GM18870 (cell line): ENCODE measurements at regions not wholly inside any gene's neighbourhood (a gene's known extent, or its start where the extent isn't known, plus 50 kb on each side); places are given as distances from the start of the nearest gene placed in this dataset.
"Not testable (repeated sequence)": the region's sequence is repeated elsewhere in the genome, so short reads cannot be mapped to it uniquely, and the experiment has no call there.

Experiments used
- ATAC-seq: cut with Tn5 transposase; IDR thresholded peaks from one replicate; pipeline ENCODE4 v1.9.1; 2021; ENCODE audit warnings: moderate library complexity; ENCODE audit not compliant: unreplicated experiment

DNA sequence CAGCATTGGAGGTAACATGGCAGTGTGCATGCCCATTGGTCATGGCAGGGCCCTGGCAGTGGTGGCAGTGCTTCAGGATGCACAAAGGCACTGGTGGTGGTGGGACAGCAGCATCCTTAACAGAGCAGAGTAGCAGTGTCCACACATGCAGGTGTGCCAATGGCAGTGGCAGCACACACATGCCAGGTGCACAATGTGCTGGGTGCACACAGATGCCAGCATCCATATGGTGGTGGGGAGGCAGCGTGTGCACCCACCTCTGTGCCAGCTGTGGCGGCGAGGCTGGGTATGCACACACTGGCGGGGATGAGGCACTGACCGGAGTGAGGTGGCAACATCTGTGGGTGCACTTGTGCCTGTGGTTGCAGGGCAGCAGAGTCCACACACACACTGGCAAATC is 150.6 kb downstream of the SI start:
- ATAC-seq: no peak

DNA sequence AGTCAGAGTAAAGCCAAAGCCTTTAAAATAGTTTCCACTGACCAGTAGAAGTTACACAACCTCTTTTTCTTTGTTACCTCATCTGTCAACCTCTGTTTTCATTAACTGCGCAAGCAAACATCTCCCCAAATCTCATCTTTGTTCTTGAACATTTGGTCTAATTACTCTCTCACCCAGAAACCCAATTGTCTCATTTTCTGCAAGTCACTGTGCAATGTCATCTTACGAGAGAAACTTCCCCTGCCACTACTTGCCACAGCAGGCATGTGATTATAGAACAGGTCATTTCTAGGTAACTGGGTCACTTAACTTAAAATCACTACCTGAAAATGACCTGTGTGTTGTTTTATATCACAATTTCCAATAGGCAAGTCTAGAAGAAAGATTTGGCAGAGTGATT is 159.4 kb downstream of the SI start:
- no peak for ATAC-seq

DNA sequence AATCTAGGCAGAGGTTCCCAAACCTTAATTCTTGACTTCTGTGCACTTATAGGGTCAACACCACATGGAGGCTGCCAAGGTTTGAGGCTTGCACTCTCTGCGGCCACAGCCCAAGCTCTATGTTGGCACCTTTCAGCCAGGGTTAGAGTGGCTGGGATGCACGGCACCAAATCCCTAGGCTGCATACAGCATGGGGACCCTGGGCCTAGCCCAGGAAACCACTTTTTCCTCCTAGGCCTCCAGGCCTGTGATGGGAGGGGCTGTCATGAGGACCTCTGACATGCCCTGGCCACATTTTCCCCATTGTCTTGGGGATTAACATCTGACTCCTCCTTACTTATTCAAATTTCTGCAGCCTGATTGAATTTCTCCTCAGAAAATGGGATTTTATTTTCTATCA is 165.4 kb downstream of the SI start:
- ATAC-seq: no peak

DNA sequence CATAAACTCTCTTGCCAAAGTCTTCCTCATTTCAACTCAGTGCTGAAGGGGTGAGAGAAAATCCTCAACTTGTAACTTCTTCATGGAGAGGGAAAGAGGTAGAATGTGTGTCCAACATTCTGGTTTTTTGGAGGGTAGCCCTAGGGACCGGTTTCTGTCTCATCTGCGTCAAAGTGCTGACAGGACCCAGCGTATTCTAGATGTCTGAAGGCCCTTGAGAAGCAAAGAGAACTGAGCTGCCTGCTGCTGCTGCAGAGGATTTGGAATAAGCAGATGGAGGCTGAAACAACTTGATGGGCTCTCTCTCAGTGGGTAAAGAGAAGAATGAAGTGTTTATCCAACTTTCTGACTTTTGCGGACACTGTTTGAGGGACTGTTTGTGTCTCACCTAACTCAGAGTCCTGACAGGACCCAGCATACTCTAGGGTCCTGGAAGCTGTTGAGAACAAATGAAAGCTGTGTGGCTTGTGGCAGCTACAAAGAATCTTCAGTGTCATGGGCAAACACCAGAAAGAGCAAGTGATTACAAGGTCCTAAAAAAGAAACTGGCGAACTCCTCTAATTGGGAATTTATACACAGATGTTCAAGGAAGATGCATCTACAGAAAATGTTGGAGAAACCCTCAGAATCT is 174.4 kb downstream of the SI start:
- no peak for ATAC-seq

DNA sequence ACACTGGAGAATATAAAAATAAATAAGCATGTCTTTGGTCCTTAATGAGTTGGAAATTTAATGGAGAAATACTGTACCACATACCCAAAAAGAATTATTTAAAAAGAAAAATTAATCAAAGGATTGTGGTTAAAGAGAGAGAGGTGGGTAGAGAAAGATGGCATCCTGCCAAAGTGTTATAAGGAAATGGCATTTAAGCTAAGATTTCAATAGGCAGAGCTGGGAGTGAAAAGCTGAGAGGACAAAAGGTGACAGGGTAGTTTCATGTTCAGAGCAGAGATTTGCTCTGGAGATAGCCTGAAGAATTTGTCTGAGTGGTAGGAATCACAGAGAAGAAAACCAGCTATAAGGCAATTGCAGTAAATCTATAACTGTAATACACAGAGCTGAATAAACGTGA is 181.0 kb downstream of the SI start:
- ATAC-seq: no peak

DNA sequence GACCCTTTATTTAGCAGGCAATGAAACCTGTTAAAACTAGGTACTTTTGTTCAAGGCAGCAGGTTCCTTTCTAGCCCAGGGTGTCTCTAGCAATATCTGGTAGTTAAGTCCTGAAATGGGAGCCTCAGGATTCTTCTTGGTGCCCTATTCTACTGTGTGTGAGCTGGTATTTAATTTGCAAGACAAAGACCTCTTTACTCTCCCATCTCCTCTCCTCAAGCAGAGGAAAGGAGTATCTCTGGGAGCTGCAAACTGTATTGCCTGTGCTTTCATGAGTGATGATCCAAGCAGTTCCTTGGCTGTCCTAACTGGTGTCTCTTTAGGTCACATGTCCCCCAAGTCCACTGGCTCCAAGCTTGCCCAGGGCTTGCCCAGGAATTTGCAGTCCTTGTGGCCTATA is 188.2 kb downstream of the SI start:
- ATAC-seq: no peak

DNA sequence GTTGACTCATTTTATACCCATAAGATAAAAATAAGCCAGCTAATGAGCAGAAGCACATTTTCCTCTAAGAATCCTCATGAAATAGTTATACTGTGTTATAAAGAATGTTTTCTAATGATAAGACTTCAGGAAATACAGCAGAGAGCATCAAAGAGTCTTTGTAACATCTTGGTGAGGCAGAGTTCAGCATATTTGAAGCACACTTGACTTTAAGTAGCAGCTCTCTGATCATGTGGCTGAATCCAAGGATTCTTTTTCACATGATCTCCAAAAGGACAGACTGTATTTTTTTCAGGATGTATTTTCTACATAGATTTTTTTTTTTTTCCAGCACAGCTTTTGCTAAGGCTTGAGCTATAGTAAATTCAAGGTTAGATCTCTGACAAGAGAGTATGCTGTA is 195.1 kb downstream of the SI start:
- no peak for ATAC-seq

DNA sequence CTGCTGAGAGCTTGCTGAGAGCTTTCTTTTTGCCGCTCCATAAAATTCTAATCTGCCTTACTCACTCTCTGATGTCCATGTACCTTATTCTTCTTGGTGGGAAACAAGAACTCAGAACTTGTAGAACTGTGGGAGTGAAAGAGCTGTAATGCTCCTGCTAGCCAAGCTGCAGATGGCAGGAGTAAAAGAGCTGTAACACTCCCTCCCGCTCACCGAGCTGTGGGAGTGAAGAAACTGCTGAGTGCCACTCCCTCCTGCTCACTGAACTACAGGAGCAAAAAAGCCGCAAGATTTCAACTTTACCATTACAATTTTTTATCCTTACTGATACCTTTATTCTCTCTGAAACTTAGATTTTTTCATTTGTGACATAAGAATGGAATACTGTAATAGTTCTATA is 199.1 kb downstream of the SI start:
- ATAC-seq: no peak

DNA sequence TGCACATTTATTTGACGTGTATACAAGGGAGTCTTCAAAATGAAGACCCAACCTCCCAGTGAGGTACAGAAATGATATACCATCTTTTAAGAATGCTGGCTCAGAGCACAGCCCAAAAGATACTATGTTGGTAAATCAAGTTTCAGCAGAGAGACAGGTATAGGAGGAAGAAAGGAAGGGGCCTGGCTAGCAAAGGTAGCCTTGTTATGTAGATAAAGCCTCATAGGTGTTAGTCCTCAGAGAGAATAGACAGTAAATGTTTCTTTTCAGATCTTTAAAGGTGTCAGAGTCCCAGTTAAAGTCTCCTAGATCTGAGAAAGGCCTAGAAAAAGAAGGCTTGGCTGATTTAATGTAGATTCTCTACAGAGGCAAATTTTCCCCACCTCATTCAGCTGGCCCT is 213.8 kb downstream of the SI start:
- no peak for ATAC-seq

DNA sequence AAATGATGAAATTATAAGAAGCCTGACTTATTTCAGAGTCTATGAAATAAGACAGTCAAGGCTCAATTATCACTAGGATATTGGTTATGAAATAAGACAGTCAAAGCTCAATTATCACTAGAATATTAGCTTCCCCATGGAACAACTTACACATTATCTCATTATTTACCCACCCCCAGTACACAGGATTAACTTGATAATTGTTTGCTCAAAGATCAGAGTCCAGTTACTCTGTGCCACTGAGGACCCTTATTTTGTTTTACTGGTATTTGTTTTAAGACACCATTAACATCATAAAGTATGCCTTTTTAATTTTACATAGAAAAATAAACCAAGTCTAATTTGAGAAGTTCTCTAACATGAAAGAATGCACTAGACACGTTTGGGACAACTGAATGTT is 225.4 kb downstream of the SI start:
- no peak for ATAC-seq

DNA sequence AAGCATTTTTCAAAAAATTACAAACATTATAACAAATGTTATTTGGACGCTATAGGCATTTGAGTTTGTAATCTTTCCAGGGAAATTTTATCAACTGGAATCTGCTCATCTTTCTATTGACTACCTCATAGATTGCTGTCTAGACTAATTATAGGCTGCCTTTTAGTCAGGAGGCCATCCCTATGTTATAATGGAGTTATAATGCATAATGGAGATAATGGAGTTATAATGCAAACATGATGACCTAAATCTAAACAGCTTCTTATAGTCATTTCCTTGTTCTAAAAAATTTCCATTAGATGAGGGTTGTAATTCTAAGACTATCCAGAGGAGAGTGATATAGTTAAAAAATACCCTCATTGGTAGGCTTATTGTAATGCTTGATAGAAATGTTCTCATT is 226.4 kb downstream of the SI start:
- no peak for ATAC-seq

DNA sequence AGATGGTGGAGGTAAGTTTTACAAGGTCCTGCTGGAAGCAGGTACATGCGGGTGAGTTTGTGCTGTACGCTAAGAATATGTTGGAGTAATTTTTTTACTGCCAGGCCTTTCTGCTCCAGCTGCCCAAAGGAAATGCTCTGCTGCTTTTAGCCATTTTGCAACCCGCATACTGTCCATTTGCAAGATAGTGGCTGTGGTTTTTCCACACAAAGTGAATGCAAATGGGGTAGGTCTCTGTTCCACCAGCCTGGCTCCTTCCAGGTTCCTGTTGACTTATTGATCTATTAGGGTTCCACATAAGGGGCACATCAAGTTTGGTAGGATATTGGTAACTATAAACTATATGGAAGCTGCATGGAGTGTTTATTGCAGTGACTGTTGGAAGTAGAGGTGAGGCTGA is 227.1 kb downstream of the SI start:
- ATAC-seq: no peak

DNA sequence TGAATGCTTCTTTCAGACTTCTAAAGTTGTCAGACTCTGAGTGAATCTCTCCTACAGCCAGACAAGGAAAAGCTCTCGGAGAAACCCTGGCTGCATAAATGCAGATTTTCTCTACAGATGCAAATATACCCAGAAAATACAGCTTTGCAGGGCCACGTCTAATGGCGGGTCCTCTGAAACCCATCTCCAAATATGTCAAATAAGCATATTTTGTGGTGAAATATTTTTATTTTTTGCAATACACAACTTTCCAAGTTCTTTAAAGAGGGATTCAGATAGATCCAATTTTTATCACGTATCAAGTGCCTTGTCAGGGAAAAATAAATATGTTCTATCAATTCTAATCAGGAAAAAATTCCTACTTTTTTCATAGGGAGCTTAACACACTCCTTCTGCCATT is 229.4 kb downstream of the SI start:
- no peak for ATAC-seq

DNA sequence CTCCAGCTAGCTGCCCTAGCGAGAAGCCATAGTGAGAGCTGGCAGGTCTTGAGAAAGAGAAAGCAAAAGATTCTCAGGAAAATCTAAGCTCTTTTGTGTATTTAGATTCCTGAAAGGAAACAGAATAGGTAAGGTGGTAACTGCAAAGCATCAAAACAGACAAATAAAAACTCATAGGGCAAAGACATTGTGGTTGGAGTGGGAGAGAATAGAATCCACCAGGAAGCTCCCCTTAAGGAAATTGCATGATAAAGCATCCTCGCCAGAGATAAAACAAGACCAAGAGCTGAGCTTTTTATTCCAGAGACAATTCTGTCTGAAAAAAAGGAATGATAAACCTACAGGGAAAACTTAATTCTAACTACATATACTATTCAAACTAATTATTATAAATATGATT is 232.6 kb downstream of the SI start:
- ATAC-seq: no peak

DNA sequence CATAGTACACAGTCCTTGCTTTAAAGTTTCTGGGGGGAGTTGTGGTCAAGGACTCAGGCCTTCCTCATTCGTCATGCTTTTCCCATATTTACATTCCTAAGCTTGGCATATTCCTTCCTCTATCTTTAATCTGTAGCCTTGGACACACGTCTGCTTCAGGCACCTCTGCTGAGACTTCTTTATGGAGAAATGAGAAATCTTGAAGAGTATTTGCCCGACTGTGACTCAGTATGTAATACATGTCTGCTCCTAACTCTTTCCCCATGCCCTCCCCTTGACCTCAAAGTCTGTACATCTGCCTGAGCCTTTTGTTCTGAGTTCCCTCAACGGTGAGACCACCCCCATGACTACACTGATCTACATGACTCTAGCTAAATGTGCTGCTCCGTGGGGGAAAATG is 246.1 kb downstream of the SI start:
- no peak for ATAC-seq

DNA sequence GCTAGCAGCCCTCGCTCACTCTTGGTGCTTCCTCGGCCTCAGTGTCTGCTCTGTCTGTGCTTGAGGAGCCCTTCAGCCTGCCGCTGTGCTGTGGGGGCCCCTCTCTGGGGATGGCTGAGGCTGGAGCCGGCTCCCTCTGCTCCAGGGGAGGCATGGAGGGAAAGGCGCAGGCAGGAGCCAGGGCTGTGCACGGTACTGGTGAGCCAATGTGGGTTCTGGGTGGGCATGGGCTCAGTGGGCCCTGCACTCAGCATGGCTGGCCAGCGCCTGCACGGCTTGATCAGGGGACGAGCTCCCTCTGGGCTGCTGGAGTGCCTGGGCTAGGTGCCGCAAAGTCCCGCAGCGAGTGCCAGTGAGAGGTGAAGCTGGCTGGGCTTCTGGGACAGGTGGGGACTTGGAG is 260.0 kb downstream of the SI start:
- no peak for ATAC-seq

DNA sequence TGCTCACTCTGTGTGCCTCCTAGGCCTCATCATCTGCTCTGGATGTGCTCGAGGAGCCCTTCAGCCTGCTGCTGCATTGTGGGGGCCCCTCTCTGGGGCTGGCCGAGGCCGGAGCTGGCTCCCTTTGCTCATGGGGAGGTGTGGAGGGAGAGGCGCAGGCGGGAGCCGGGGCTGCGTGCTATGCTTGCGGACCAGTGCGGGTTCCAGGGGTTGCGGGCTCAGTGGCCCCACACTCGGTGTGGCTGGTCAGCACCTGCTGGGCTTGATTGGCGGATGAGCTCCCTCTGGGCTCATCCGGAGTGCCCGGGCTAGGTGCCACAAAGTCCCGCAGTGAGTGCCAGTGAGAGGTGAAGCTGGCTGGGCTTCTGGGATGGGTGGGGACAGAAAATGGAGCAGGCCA is 264.2 kb downstream of the SI start:
- no peak for ATAC-seq

DNA sequence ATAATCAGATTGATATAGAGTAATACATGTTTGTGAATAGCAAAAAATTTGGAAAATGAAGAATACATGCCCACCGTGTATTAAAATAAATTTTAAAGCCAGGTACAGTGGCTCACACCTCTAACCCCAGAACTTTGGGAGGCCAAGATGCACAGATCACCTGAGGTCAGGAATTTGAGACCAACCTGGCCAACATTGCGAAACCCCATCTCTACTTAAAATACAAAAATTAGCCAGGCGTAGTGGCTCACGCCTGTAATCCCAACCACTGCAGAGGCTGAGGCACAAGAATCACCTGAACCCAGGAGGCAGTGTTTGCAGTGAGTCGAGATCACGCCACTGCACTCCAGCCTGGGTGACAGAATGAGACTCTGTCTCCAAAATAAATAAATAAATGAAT is 266.3 kb downstream of the SI start:
- no peak for ATAC-seq

DNA sequence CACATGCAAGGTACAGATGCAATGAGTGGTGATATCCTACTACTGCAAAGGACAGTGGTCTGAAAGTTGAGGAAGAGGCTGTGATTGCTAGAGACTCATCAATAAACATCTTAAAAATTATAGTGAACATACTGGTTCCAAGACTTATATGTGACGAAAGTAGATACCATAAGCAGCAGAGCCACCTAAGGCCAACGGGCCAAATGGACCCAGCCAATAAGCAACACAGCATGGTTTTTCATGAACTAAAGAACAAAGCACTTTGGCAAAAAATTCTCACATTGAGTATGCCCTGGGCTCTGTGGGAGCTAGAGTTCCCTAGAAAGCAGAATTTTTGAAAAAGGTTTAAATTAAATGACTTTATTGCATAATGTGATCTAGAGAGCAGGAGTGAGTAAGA is 272.1 kb downstream of the SI start:
- ATAC-seq: no peak

DNA sequence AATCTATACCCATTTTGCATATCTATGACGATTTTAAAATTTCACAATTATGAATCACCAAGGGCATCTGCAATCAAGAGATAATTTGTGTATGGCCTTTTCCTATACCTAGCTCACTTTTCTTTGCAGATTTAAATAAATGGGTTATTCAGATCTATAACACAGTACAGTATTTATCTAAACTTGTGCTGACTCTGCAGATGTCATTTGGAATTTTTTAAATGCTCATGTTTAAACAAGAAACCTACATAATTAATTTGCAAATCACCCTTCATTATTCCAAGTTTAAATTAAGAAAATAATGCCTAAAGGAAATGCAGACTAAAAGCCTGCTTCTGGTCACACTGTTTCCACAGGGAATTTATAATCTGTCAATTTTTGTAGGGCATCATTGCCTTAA is 284.2 kb downstream of the SI start:
- ATAC-seq: no peak

DNA sequence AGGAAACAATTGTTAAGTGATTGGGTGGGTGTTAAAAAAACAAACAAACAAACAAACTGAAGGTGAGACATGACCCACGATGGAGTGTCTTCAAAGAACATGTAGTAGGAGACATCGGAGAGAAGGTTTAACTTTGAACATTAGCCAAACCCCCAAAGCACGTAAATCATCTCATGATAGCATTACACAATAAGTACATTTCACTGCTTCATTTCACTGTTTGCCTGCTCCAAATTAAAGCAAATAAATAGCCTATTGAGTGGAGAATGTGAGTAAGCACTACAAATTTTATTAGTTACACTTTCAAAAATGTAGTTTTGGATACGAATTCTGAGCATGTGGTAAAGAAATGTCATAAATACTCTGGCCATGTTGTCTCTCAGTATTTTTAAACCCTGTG is 287.0 kb downstream of the SI start:
- no peak for ATAC-seq

DNA sequence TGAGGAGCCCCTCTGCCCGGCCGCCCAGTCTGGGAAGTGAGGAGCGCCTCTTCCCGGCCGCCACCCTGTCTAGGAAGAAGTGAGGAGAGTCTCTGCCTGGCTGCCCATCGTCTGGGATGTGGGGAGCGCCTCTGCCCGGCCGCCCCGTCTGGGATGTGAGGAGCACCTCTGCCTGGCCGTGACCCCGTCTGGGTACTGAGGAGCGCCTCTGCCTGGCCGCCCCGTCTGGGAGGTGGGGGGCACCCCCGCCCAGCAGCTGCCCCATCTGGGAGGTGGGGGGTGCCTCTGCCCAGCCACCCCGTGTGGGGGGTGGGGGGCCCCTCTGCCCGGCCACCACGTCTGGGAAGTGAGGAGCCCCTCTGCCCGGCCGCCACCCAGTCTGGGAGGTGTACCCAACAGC is 293.9 kb downstream of the SI start:
- ATAC-seq: not testable (repeated sequence)

DNA sequence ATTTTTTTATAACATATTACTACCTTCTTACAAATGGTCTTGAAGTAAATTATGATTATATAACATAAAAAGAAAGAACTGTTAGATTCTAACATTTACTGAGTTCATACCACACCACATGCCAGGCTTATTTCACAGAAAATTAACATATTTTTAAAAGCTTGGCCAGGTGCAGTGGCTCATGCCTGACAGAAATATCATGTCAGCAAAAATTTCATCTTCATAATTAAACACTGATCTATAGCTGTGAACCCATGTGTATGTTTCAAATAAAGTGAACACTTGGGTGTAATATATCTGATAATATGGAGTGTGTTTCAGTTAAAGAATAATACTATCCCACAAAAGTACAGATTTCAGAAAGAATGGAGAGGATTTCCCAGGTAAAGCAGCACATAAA is 296.5 kb downstream of the SI start:
- no peak for ATAC-seq

DNA sequence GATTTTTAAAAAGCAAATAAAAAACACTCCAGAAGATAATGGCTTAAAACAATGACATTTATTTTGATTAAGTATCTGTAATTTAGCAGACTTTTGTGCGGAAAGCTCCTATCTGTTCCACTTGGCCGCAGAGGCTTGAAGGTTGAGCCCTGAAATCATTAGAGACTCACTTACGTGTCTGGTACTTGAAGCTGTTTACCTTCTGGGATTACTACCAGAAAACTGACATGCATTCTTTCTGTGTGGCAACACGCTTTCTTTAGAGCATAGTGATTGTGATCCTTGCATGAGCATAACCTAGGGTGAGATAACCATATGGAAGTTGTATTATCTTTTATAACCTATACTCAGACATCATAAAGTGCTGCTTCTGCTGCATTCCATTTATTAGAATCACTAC is 298.5 kb downstream of the SI start:
- ATAC-seq: no peak
